Activated CD4-positive, alpha-beta T cell treated with anti-CD3 and anti-CD28 coated beads for 36 hours (primary cell): ENCODE measurements at regions not wholly inside any gene's neighbourhood (a gene's known extent, or its start where the extent isn't known, plus 50 kb on each side); places are given as distances from the start of the nearest gene placed in this dataset.

Experiments used
- ATAC-seq: fragments of 200-7000 bp; cut with Tn5 transposase; one replicate; pipeline ENCODE4 v1.10.0; 2021; ENCODE audit warnings: mild to moderate bottlenecking, moderate library complexity
- CTCF ChIA-PET: fragments of 350-600 bp; sonication (Branson Sonifier 250); formaldehyde crosslinking; loops from one replicate; lab custom pipeline; 2021; ENCODE audit warnings: antibody characterized with exemption; lab: Charles Lee
- POLR2A ChIA-PET: fragments of 350-600 bp; sonication (Branson Sonifier 250); formaldehyde crosslinking; loops from one replicate; lab custom pipeline; 2021; ENCODE audit warnings: antibody characterized with exemption, inconsistent platforms; lab: Charles Lee
- DNase-seq: peaks from one replicate; pipeline ENCODE4 v3.0.0-alpha.2; 2020
- H3K27ac Mint-ChIP-seq: one replicate; pipeline ENCODE4 v1.8.0; 2021; ENCODE audit warnings: mixed read lengths
- H3K27me3 Mint-ChIP-seq: one replicate; pipeline ENCODE4 v1.8.0; 2021; ENCODE audit warnings: mixed read lengths
- H3K36me3 Mint-ChIP-seq: one replicate; pipeline ENCODE4 v1.8.0; 2021; ENCODE audit warnings: low read depth, mixed read lengths
- H3K4me1 Mint-ChIP-seq: one replicate; pipeline ENCODE4 v1.8.0; 2021; ENCODE audit warnings: mixed read lengths
- H3K4me3 Mint-ChIP-seq: one replicate; pipeline ENCODE4 v1.8.0; 2021; ENCODE audit warnings: mild to moderate bottlenecking, moderate library complexity, mixed read lengths
- H3K9me3 Mint-ChIP-seq: one replicate; pipeline ENCODE4 v1.8.0; 2021; ENCODE audit warnings: low read depth, mixed read lengths
- intact Hi-C, 2 experiments: fragments of 100-400 bp; cut with DNase I in 1 of 2; cut with micrococcal nuclease in 1 of 2; formaldehyde crosslinking; loops; one replicate each; pipeline versions ENCODE4 v1.14.2 to v1.15.1; 2022 to 2024; cut with DNase I, micrococcal nuclease

DNA sequence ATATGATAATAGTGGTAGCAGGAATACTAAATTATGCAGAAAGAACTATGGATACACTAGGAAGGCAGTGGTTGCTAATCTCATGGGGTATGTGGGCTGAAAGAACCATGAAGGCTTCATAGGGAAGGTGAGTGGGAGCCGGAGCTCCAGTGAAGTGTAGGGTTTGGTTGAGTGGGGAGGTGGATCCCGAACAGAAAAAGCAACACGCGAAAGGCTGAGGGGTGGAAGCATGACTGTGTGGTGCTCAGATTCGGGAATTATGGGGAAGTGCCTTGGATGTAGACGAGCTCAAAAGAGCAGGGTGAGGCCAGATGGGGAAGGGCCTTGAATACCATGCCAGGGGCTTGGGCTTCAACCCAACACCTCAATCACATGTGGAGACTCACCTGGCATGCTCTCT, 715.1 kb downstream of the TYW1 start:
- no peaks in the 10 kb centered on the region for H3K27me3 Mint-ChIP-seq
- H3K9me3 Mint-ChIP-seq: peaks cover 17% of the 10 kb centered on the region
- H3K36me3 Mint-ChIP-seq: no peaks in the 10 kb centered on the region
- no peak overlapping the region for H3K27ac Mint-ChIP-seq
- ChIA-PET POLR2A (no interaction called here), CTCF (no interaction called here)
- no peak for ATAC-seq
- H3K4me3 Mint-ChIP-seq: no peak overlapping the region
- no peak for DNase-seq
- intact Hi-C loops: no loop called here
- H3K4me1 Mint-ChIP-seq: no peaks in the 10 kb centered on the region

DNA sequence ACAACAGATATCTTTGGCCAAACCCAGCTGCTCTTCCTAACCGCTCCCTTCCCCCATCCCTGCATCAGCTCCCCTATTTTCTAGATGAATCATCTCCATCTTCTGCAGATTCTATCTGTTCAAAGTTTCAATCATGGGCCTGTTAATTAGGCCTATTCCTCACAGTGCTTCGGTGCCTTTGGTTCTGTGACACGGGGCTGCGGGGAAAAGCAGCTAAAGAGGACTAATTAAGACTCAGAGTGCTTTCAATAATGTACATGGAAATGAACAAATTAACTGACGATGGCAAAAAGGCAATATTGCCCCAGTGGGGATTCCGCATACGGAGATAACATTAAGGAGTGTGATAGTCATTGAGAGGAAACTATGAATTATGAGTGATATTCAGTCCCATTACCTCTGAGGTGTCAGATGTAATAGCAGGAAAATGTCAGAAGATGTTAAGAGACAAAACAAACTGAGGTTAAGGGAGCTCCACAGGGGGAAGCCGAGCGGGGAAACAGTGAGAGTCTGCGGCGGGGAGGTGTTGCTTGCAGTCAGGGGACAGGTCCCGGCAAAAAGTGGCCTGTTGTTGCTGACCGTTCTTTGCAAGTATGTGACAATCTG, 716.9 kb downstream of the TYW1 start:
- no peak overlapping the region for H3K27ac Mint-ChIP-seq
- ChIA-PET POLR2A (no interaction called here), CTCF (no interaction called here)
- H3K36me3 Mint-ChIP-seq: no peaks in the 10 kb centered on the region
- peaks cover 12% of the 10 kb centered on the region for H3K9me3 Mint-ChIP-seq
- no peaks in the 10 kb centered on the region for H3K27me3 Mint-ChIP-seq
- no peak for ATAC-seq
- DNase-seq: no peak
- intact Hi-C loops: no loop called here
- no peak overlapping the region for H3K4me3 Mint-ChIP-seq
- no peaks in the 10 kb centered on the region for H3K4me1 Mint-ChIP-seq

DNA sequence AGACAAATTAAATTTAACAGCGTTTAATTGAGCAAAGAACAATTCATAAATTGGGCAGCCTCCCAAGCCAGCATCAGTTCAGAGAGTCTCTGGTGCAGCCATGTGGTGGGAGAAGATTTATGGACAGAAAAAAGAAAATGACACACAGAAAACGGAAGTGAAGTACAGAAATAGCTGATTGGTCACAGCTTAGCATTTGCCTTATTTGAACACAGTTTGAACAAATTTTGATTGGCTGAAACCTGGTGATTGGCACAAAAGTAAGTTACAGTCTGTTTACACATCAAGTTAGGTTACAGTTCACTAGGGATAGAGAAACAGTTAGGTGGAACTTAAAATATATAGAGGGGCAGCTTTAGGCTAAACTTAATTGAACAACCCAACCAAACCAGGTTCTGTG, 720.1 kb downstream of the TYW1 start:
- Mint-ChIP-seq H3K9me3 (peaks cover 8% of the 10 kb centered on the region), H3K27me3 (no peaks in the 10 kb centered on the region), H3K27ac (no peak overlapping the region), H3K36me3 (no peaks in the 10 kb centered on the region), H3K4me3 (no peak overlapping the region), H3K4me1 (no peaks in the 10 kb centered on the region)
- ATAC-seq: no peak
- no peak for DNase-seq
- intact Hi-C loops: no loop called here
- CTCF ChIA-PET: interaction anchor here (0.6 kb wide), 1 partner anchor 99 kb away, joined by 3 read pairs; no protein-coding TSS in a partner anchor
- POLR2A ChIA-PET: no interaction called here

GRCh38 chr7:67723591-67723990, 727.0 kb downstream of the TYW1 start:
- Mint-ChIP-seq H3K4me3 (no peak overlapping the region), H3K27me3 (no peaks in the 10 kb centered on the region), H3K9me3 (peaks cover 7% of the 10 kb centered on the region), H3K4me1 (no peaks in the 10 kb centered on the region), H3K27ac (no peak overlapping the region), H3K36me3 (no peaks in the 10 kb centered on the region)
- intact Hi-C loops: no loop called here
- ChIA-PET CTCF (no interaction called here), POLR2A (no interaction called here)
- ATAC-seq (no peak), DNase-seq (no peak)

- ATAC-seq (no peak), DNase-seq (no peak)
- no peak overlapping the region for H3K27ac Mint-ChIP-seq
- POLR2A ChIA-PET: no interaction called here
- H3K36me3 Mint-ChIP-seq: no peaks in the 10 kb centered on the region
- peaks cover 7% of the 10 kb centered on the region for H3K9me3 Mint-ChIP-seq
- no peaks in the 10 kb centered on the region for H3K4me1 Mint-ChIP-seq
- CTCF ChIA-PET: no interaction called here
- no peak overlapping the region for H3K4me3 Mint-ChIP-seq
- intact Hi-C loops: no loop called here
- H3K27me3 Mint-ChIP-seq: no peaks in the 10 kb centered on the region
Observed at GRCh38 chr7:67724435-67724834, 727.8 kb downstream of the TYW1 start.

- Mint-ChIP-seq H3K36me3 (no peaks in the 10 kb centered on the region), H3K27me3 (no peaks in the 10 kb centered on the region), H3K27ac (no peak overlapping the region), H3K9me3 (peaks cover 7% of the 10 kb centered on the region), H3K4me1 (no peaks in the 10 kb centered on the region), H3K4me3 (no peak overlapping the region)
- POLR2A ChIA-PET: no interaction called here
- intact Hi-C loops: no loop called here
- CTCF ChIA-PET: no interaction called here
- ATAC-seq: no peak
- DNase-seq: no peak
Observed at GRCh38 chr7:67724955-67725354, 728.3 kb downstream of the TYW1 start.

DNA sequence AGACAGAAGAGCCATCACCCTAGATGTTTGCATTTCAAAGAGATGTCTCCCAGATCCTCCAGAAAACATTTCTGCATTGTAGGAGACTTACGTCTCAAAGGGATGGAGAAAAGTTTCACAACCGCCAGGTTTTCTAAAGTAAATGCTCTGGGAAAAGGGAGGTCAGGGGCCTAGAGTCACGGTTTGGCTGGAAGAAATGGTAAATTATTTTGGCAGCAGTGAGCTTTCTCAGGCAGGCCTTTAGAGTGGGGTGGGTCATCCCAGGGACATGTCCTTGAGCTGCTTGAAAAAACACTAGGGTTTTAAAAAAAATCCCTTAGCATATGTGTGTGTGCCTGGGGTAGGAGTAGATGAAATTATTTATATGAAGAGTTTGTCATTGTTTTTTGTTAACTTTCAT, 728.8 kb downstream of the TYW1 start:
- H3K4me3 Mint-ChIP-seq: no peak overlapping the region
- intact Hi-C loops: no loop called here
- ChIA-PET CTCF (no interaction called here), POLR2A (no interaction called here)
- H3K27me3 Mint-ChIP-seq: no peaks in the 10 kb centered on the region
- peaks cover 7% of the 10 kb centered on the region for H3K9me3 Mint-ChIP-seq
- DNase-seq: no peak
- H3K27ac Mint-ChIP-seq: no peak overlapping the region
- no peaks in the 10 kb centered on the region for H3K4me1 Mint-ChIP-seq
- H3K36me3 Mint-ChIP-seq: no peaks in the 10 kb centered on the region
- ATAC-seq: no peak

DNA sequence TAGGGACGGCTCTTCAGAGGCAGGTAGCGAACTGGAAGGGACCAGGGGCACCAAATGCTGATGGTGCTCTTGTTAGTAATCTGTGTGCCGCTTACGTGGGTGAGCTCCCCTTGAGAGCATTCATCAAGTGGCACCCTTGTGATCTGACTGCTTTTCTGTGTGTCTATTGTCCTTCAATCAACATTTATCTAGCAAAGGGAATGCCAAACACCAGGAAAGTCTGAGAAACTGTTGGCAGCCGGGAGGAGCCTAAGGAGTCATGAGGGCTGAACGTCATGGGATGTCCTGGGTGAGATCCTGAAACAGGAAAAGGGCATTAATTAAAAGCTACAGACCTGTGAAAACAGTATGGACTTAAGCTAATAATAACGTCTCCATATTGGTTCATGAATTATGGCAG, 733.1 kb downstream of the TYW1 start:
- no peaks in the 10 kb centered on the region for H3K27me3 Mint-ChIP-seq
- ATAC-seq (no peak), DNase-seq (no peak)
- intact Hi-C loops: no loop called here
- H3K9me3 Mint-ChIP-seq: peaks cover 4% of the 10 kb centered on the region
- no peak overlapping the region for H3K27ac Mint-ChIP-seq
- H3K36me3 Mint-ChIP-seq: no peaks in the 10 kb centered on the region
- no peaks in the 10 kb centered on the region for H3K4me1 Mint-ChIP-seq
- POLR2A ChIA-PET: no interaction called here
- CTCF ChIA-PET: interaction anchor here (0.6 kb wide), 1 partner anchor 47 kb away, joined by 3 read pairs; no protein-coding TSS in a partner anchor
- H3K4me3 Mint-ChIP-seq: no peak overlapping the region

DNA sequence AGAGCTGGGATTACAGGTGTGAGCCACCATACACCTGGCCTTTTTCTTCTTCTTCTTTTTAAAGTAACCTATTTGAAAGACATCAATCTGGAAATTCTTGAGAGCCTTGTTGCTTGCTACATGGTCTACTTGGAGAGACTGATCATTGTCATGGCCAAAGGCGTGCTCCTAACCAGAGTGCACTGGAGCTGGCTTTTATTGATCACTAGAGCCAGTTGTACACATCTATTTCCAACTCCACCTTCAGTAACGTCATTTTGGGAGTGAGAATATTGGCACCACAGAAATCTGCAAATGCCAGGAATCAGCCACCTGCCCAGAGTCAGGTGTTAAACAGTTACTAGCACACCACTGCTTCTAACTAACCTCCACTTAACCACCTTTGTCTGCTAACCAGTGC, 735.1 kb downstream of the TYW1 start:
- H3K27me3 Mint-ChIP-seq: no peaks in the 10 kb centered on the region
- H3K9me3 Mint-ChIP-seq: peaks cover 4% of the 10 kb centered on the region
- no peak for DNase-seq
- no peaks in the 10 kb centered on the region for H3K4me1 Mint-ChIP-seq
- no peak overlapping the region for H3K4me3 Mint-ChIP-seq
- intact Hi-C loops: no loop called here
- ATAC-seq: no peak
- no peaks in the 10 kb centered on the region for H3K36me3 Mint-ChIP-seq
- no peak overlapping the region for H3K27ac Mint-ChIP-seq
- ChIA-PET POLR2A (no interaction called here), CTCF (no interaction called here)

DNA sequence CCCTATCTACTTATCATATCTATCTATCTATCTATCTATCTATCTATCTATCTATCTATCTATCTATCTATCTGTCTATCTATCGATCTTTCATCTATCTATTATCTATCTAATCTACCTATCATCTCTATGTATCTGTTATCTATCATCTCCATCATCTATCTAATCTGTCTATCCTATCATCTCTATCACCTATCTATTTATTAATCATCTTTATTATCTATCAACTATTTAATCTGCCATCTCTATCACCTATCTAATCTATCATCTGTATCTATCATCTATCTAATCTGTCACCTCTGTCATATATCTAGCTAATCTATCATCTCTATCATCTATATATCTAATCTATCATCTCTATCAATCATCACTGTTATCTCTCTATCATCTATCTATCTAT, 736.3 kb downstream of the TYW1 start:
- ChIA-PET CTCF (no interaction called here), POLR2A (no interaction called here)
- Mint-ChIP-seq H3K27me3 (no peaks in the 10 kb centered on the region), H3K27ac (no peak overlapping the region), H3K4me1 (no peaks in the 10 kb centered on the region), H3K4me3 (no peak overlapping the region), H3K36me3 (no peaks in the 10 kb centered on the region), H3K9me3 (peaks cover 4% of the 10 kb centered on the region)
- no peak for ATAC-seq
- DNase-seq: no peak
- intact Hi-C loops: no loop called here

- H3K36me3 Mint-ChIP-seq: no peaks in the 10 kb centered on the region
- H3K27ac Mint-ChIP-seq: no peak overlapping the region
- H3K4me1 Mint-ChIP-seq: no peaks in the 10 kb centered on the region
- peaks cover 24% of the 10 kb centered on the region for H3K9me3 Mint-ChIP-seq
- no peak overlapping the region for H3K4me3 Mint-ChIP-seq
- DNase-seq (no peak), ATAC-seq (no peak)
- H3K27me3 Mint-ChIP-seq: no peaks in the 10 kb centered on the region
- POLR2A ChIA-PET: no interaction called here
- intact Hi-C loops: no loop called here
- CTCF ChIA-PET: no interaction called here
Observed at GRCh38 chr7:67738145-67738544, 741.5 kb downstream of the TYW1 start.

DNA sequence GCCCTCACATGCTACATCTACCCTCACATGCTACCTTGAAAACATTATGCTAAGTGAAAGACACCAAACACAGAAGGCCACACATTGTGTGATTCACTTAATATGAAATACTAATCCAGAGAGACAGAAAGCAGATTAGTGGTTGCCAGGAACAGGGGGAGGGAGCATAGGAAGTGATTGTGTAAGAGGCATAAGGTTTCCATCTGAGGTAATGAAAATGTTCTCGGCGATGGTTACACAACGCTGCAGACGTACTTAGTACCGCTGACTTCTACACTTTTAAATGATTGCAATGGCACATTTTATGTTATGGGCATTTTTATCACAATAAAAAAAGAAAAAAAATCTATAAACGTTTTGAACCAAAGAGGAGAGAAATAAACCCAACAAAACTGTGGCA, 742.3 kb downstream of the TYW1 start:
- Mint-ChIP-seq H3K36me3 (no peaks in the 10 kb centered on the region), H3K9me3 (peaks cover 24% of the 10 kb centered on the region), H3K4me3 (no peak overlapping the region), H3K27ac (no peak overlapping the region), H3K27me3 (no peaks in the 10 kb centered on the region), H3K4me1 (no peaks in the 10 kb centered on the region)
- ATAC-seq (no peak), DNase-seq (no peak)
- intact Hi-C loops: no loop called here
- CTCF ChIA-PET: no interaction called here
- POLR2A ChIA-PET: no interaction called here

DNA sequence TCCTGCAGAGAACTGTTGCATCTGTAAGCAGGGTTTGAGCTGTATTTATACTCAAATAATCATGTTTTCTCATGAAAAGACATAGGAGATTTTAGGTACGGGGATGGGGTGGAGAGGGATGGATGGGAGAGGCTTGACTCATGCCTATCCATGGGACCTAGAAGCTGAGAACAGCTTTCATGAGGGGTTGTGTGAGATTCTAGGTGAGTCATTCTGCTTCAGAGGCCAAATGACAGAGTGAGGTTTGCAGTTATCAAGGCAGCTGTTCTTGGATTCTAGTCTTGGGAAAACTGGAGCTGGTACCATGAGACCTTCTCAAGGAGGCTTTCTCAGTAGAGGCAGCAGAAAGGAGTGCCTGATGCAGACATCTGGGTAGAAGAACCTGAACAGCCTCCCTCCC, 746.9 kb downstream of the TYW1 start:
- no peaks in the 10 kb centered on the region for H3K36me3 Mint-ChIP-seq
- ChIA-PET POLR2A (no interaction called here), CTCF (no interaction called here)
- intact Hi-C loops: no loop called here
- H3K27me3 Mint-ChIP-seq: no peaks in the 10 kb centered on the region
- DNase-seq (no peak), ATAC-seq (no peak)
- H3K27ac Mint-ChIP-seq: no peak overlapping the region
- H3K4me1 Mint-ChIP-seq: no peaks in the 10 kb centered on the region
- peaks cover 22% of the 10 kb centered on the region for H3K9me3 Mint-ChIP-seq
- no peak overlapping the region for H3K4me3 Mint-ChIP-seq
